H1 (cell line): ENCODE measurements at regions not wholly inside any gene's neighbourhood (a gene's known extent, or its start where the extent isn't known, plus 50 kb on each side); places are given as distances from the start of the nearest gene placed in this dataset.

ENCODE experiments used
- CTCF ChIA-PET: fragments of 300-600 bp; sonication (Branson Sonifier 250); formaldehyde crosslinking; loops from one replicate; lab custom pipeline; 2021; ENCODE audit not compliant: partially characterized antibody; lab: Charles Lee
- POLR2A ChIA-PET: fragments of 300-600 bp; sonication (Branson Sonifier 250); formaldehyde crosslinking; loops from one replicate; lab custom pipeline; 2021; ENCODE audit warnings: inconsistent platforms; ENCODE audit not compliant: partially characterized antibody; lab: Charles Lee
- DNase-seq, 2 experiments: peaks; one replicate each; pipeline versions ENCODE4 v3.0.0 to v3.0.0-alpha.2; 2010 to 2022; ENCODE audit warnings: low spot score in 2 of 2, low read depth in 1 of 2, mixed read lengths in 1 of 2
- FAIRE-seq: peaks from 2 replicates; lab custom pipeline; 2011; peaks lifted over from hg19 to GRCh38; lab: Jason Lieb, UNC
- H2AFZ ChIP-seq: 2 replicates; pipeline ENCODE4 v1.8.1; 2012; ENCODE audit warnings: low read length, inconsistent platforms
- H2AK5ac ChIP-seq: 2 replicates; pipeline ENCODE4 v1.6.1; 2013; ENCODE audit warnings: low read depth, low read length
- H2BK120ac ChIP-seq: replicated peaks from 2 replicates; pipeline ENCODE3; 2013; ENCODE audit warnings: low read depth, low read length, inconsistent platforms
- H2BK12ac ChIP-seq: 2 replicates; pipeline ENCODE4 v1.6.1; 2013; ENCODE audit warnings: low read depth, low read length
- H2BK15ac ChIP-seq: 2 replicates; pipeline ENCODE4 v1.6.1; 2013; ENCODE audit warnings: low read length
- H2BK20ac ChIP-seq: 2 replicates; pipeline ENCODE4 v1.6.1; 2013; ENCODE audit warnings: low read length
- H2BK5ac ChIP-seq: 2 replicates; pipeline ENCODE4 v1.6.1; 2013; ENCODE audit warnings: low read depth, low read length
- H3K14ac ChIP-seq: 2 replicates; pipeline ENCODE4 v1.6.1; 2013; ENCODE audit warnings: inconsistent platforms; ENCODE audit not compliant: insufficient read length
- H3K18ac ChIP-seq: 2 replicates; pipeline ENCODE4 v1.6.1; 2013; ENCODE audit warnings: low read length; ENCODE audit errors: extremely low read depth
- H3K23ac ChIP-seq: 2 replicates; pipeline ENCODE4 v1.6.1; 2013; ENCODE audit warnings: inconsistent platforms; ENCODE audit not compliant: insufficient read length
- H3K23me2 ChIP-seq: 2 replicates; pipeline ENCODE4 v1.6.1; 2013; ENCODE audit warnings: low read depth, low read length
- H3K27ac ChIP-seq: 2 replicates; pipeline ENCODE4 v1.6.1; 2011; ENCODE audit warnings: low read depth, low read length, inconsistent platforms
- H3K27me3 ChIP-seq, 4 experiments: replicated peaks in 1 of 4; 1 replicate in 1 of 4; 2 replicates in 3 of 4; pipeline versions ENCODE4 v1.6.1 to v1.8.1; 2011 to 2013; ENCODE audit warnings: low read length in 3 of 4, mild to moderate bottlenecking in 3 of 4, inconsistent platforms in 2 of 4, mixed read lengths in 2 of 4, moderate library complexity in 1 of 4; ENCODE audit not compliant: control insufficient read depth in 3 of 4, insufficient read depth in 3 of 4; ENCODE audit errors: extremely low read depth in 1 of 4
- H3K36me3 ChIP-seq, 4 experiments: 2 replicates each; pipeline versions ENCODE4 v1.6.1 to v1.8.1; 2011 to 2013; ENCODE audit warnings: mild to moderate bottlenecking in 4 of 4, low read length in 3 of 4, moderate library complexity in 2 of 4, control low read depth in 1 of 4, inconsistent platforms in 1 of 4; ENCODE audit not compliant: insufficient read depth in 4 of 4, control insufficient read depth in 2 of 4
- H3K4ac ChIP-seq: replicated peaks from 2 replicates; pipeline ENCODE3; 2013; ENCODE audit warnings: low read length, low read depth, mixed read lengths, inconsistent platforms; ENCODE audit not compliant: insufficient read length
- H3K4me1 ChIP-seq, 4 experiments: replicated peaks in 1 of 4; 1 replicate in 1 of 4; 2 replicates in 3 of 4; pipeline versions ENCODE4 v1.6.1 to v1.8.1; 2011 to 2013; ENCODE audit warnings: low read length in 3 of 4, inconsistent platforms in 2 of 4, mixed read lengths in 1 of 4; ENCODE audit not compliant: insufficient read depth in 4 of 4, control insufficient read depth in 3 of 4
- H3K4me2 ChIP-seq, 2 experiments: 2 replicates each; pipeline versions ENCODE4 v1.6.1 to v1.8.1; 2011 to 2013; ENCODE audit warnings: low read depth in 2 of 2, low read length in 2 of 2, control low read depth in 1 of 2, inconsistent platforms in 1 of 2, mild to moderate bottlenecking in 1 of 2; ENCODE audit not compliant: insufficient read depth in 1 of 2
- H3K4me3 ChIP-seq, 4 experiments: fragments of 200-600, 300-600 bp in 1 of 4; sonication (generic), shearing (Covaris generic), sonication (Bioruptor Twin) in 1 of 4; 2 replicates each; pipeline versions ENCODE4 v1.5.1 to v1.8.1; 2011 to 2016; ENCODE audit warnings: low read length in 4 of 4, low read depth in 3 of 4, control low read depth in 2 of 4, inconsistent platforms in 2 of 4, mild to moderate bottlenecking in 2 of 4, mixed read lengths in 1 of 4, moderate library complexity in 1 of 4; ENCODE audit not compliant: insufficient read depth in 2 of 4; ENCODE audit errors: extremely low read depth in 1 of 4
- H3K56ac ChIP-seq: replicated peaks from 2 replicates; pipeline ENCODE3; 2013; ENCODE audit warnings: low read depth, mild to moderate bottlenecking, mixed read lengths, low read length, inconsistent platforms; ENCODE audit not compliant: insufficient read length
- H3K79me1 ChIP-seq: 2 replicates; pipeline ENCODE4 v1.6.1; 2013; ENCODE audit warnings: low read depth, low read length, control low read depth
- H3K79me2 ChIP-seq, 2 experiments: 2 replicates each; pipeline versions ENCODE4 v1.6.1 to v1.8.1; 2012 to 2013; ENCODE audit warnings: low read length in 2 of 2, mild to moderate bottlenecking in 2 of 2, inconsistent platforms in 1 of 2; ENCODE audit not compliant: insufficient read depth in 2 of 2, control insufficient read depth in 1 of 2
- H3K9ac ChIP-seq, 4 experiments: replicated peaks in 1 of 4; 1 replicate in 1 of 4; 2 replicates in 3 of 4; pipeline versions ENCODE4 v1.6.1 to v1.8.1; 2011 to 2013; ENCODE audit warnings: low read depth in 3 of 4, low read length in 3 of 4, control low read depth in 2 of 4, mild to moderate bottlenecking in 2 of 4, moderate library complexity in 2 of 4, inconsistent platforms in 1 of 4; ENCODE audit errors: extremely low read depth in 1 of 4
- H3K9me3 ChIP-seq, 2 experiments: 2 replicates each; pipeline versions ENCODE4 v1.6.1 to v1.8.1; 2012 to 2013; ENCODE audit warnings: mild to moderate bottlenecking in 2 of 2, moderate library complexity in 2 of 2, control low read depth in 1 of 2, inconsistent platforms in 1 of 2, low read depth in 1 of 2, low read length in 1 of 2, mixed read lengths in 1 of 2; ENCODE audit not compliant: insufficient read depth in 2 of 2
- H4K20me1 ChIP-seq, 2 experiments: replicated peaks in 1 of 2; 2 replicates each; pipeline versions ENCODE3 to v1.8.1; 2011 to 2013; ENCODE audit warnings: inconsistent platforms in 2 of 2, low read length in 2 of 2, mild to moderate bottlenecking in 1 of 2; ENCODE audit not compliant: insufficient read depth in 2 of 2, control insufficient read depth in 1 of 2
- H4K5ac ChIP-seq: 2 replicates; pipeline ENCODE4 v1.6.1; 2013; ENCODE audit warnings: low read length, low read depth, mixed read lengths, inconsistent platforms; ENCODE audit not compliant: insufficient read length
- H4K8ac ChIP-seq: 2 replicates; pipeline ENCODE4 v1.8.0; 2013; ENCODE audit warnings: mild to moderate bottlenecking, moderate library complexity, low read length, inconsistent platforms; ENCODE audit not compliant: insufficient read depth; ENCODE audit errors: extremely low read depth
- H4K91ac ChIP-seq: replicated peaks from 2 replicates; pipeline ENCODE3; 2013; ENCODE audit warnings: low read length, mixed read lengths, inconsistent platforms; ENCODE audit not compliant: insufficient read length
- PHF8 ChIP-seq: fragments of 200-600 bp; sonication (generic); conservative IDR thresholded peaks from 2 replicates; pipeline ENCODE4 v1.7.1; 2012; ENCODE audit warnings: low read depth, mild to moderate bottlenecking, inconsistent platforms, low read length, moderate library complexity
- POLR2AphosphoS5 ChIP-seq: IDR thresholded peaks from 2 replicates; pipeline ENCODE4 v1.6.1; 2011; ENCODE audit warnings: low read depth, low read length
- POU5F1 ChIP-seq: IDR thresholded peaks from 2 replicates; pipeline ENCODE4 v1.6.1; 2011; ENCODE audit warnings: low read depth, mild to moderate bottlenecking, low read length, moderate library complexity
- RBBP5 ChIP-seq: IDR thresholded peaks from 2 replicates; pipeline ENCODE4 v1.7.1; 2012; ENCODE audit warnings: low read depth, mild to moderate bottlenecking, inconsistent platforms, low read length, moderate library complexity, borderline replicate concordance
- WGBS, 2 experiments: shearing (Covaris generic) in 1 of 2; methylation state at CpG; one replicate each; pipeline versions ENCODE4 v1.1.6 to v1.1.7; 2013 to 2015; ENCODE audit warnings: low lambda C conversion rate in 2 of 2, mixed read lengths in 2 of 2, inconsistent platforms in 1 of 2, low coverage in 1 of 2, missing lambda C conversion rate in 1 of 2; ENCODE audit not compliant: insufficient replicate concordance in 2 of 2, insufficient coverage in 1 of 2, insufficient read length in 1 of 2; ENCODE audit errors: extremely low coverage in 1 of 2, missing lambda C conversion rate in 1 of 2; 5-methylcytosine and 5-hydroxymethylcytosine counted together

- Histone ChIP-seq H3K4me1 (no peaks in the 10 kb centered on the region), H3K23ac (no peak overlapping the region), H3K9me3 (no peaks in the 10 kb centered on the region), H4K5ac (no peak overlapping the region), H3K56ac (no peak overlapping the region), H3K9ac (no peak overlapping the region), H2BK12ac (no peak overlapping the region), H2BK20ac (no peak overlapping the region), H2BK15ac (no peak overlapping the region), H3K79me2 (no peaks in the 10 kb centered on the region), H3K14ac (no peak overlapping the region), H2BK5ac (no peak overlapping the region), H3K4ac (no peak overlapping the region), H4K91ac (no peak overlapping the region), H2AFZ (no peak overlapping the region), H3K27me3 (no peaks in the 10 kb centered on the region; a peak in 1 of 7 replicates), H3K36me3 (no peaks in the 10 kb centered on the region), H3K27ac (no peak overlapping the region), H3K18ac (no peak overlapping the region), H3K4me3 (no peak overlapping the region), H3K23me2 (no peaks in the 10 kb centered on the region), H4K8ac (no peak overlapping the region)
- whole genome bisulfite sequencing, 2 experiments, result 92% methylated on average over 3 of the region's 3 CpGs; no CpG with 5 or more reads in 1 of the 2 experiments
- POLR2A ChIA-PET, result no interaction called here
- no peak for FAIRE-seq
- DNase-seq, result no peak
- TF ChIP-seq POLR2AphosphoS5 (no peak), RBBP5 (no peak), PHF8 (no peak), POU5F1 (no peak)
- TF ChIP-seq, all 59 proteins: peak for 0
- Histone ChIP-seq H2AK5ac (no peak overlapping the region), H3K79me1 (no peaks in the 10 kb centered on the region), H2BK120ac (no peak overlapping the region), H3K4me2 (no peak overlapping the region), H4K20me1 (no peaks in the 10 kb centered on the region)
- CTCF ChIA-PET, result no interaction called here
These were observed 1791.8 kb upstream of the WWC1 start for GRCh38 chr5:166499447-166500240.
